Right atrium auricular region (tissue), 2 donors: ENCODE measurements at regions not wholly inside any gene's neighbourhood (a gene's known extent, or its start where the extent isn't known, plus 50 kb on each side); places are given as distances from the start of the nearest gene placed in this dataset.
A peak's percentile ranks its signal among the peaks of the same experiment; 100 is the strongest.

Experiments
- DNase-seq: peaks from one replicate; pipeline ENCODE4 v3.0.0-alpha.2; 2019; ENCODE audit warnings: low spot score
- H3K27ac ChIP-seq, 2 donors: fragments of 200-600 bp; sonication (generic); 1 replicate in 1 of 2; 2 replicates in 1 of 2; pipeline ENCODE4 v1.5.1; 2016 to 2019
- H3K27me3 ChIP-seq, 2 donors: fragments of 200-600 bp; sonication (generic); one replicate each; pipeline versions ENCODE4 v1.5.1 to v1.6.0; 2017 to 2019
- H3K36me3 ChIP-seq: fragments of 200-600 bp; sonication (generic); one replicate; pipeline ENCODE4 v1.5.1; 2016
- H3K4me1 ChIP-seq, 2 donors: fragments of 200-600 bp; sonication (generic); one replicate each; pipeline versions ENCODE4 v1.5.1 to v1.6.0; 2017 to 2019
- H3K4me3 ChIP-seq, 2 donors: fragments of 200-600 bp; sonication (generic); 1 replicate in 1 of 2; 2 replicates in 1 of 2; pipeline ENCODE4 v1.5.1; 2017 to 2019; ENCODE audit warnings: mild to moderate bottlenecking in 1 of 2, moderate library complexity in 1 of 2
- H3K9me3 ChIP-seq, 2 donors: fragments of 200-600 bp; sonication (generic); one replicate each; pipeline ENCODE4 v1.5.1; 2019
- CTCF ChIP-seq, 2 donors: fragments of 200-600 bp; sonication (generic); IDR thresholded peaks; one replicate each; pipeline ENCODE4 v1.5.1; 2019; ENCODE audit warnings: antibody characterized with exemption in 2 of 2

- Histone ChIP-seq H3K27me3 (no peaks in the 10 kb centered on the region), H3K4me1 (peaks cover 0 to 39% of the 10 kb centered on the region in 2 donors), H3K36me3 (no peaks in the 10 kb centered on the region), H3K27ac (peak overlapping the region in 1 of 2 donors; percentile 26), H3K9me3 (no peaks in the 10 kb centered on the region), H3K4me3 (no peak overlapping the region)
- DNase-seq = no peak
- no peak for TF ChIP-seq CTCF (IDR thresholded peaks at IDR 0.05)
Measured at GRCh38 chr10:43846968-43847367, 198.3 kb upstream of the ZNF32 start.

GRCh38 chr10:43846187-43846680, 197.6 kb upstream of the ZNF32 start:
- Histone ChIP-seq H3K27ac (peak overlapping the region; percentile 26 to 38), H3K4me1 (peaks cover 0 to 39% of the 10 kb centered on the region in 2 donors), H3K27me3 (no peaks in the 10 kb centered on the region), H3K36me3 (no peaks in the 10 kb centered on the region), H3K4me3 (no peak overlapping the region), H3K9me3 (no peaks in the 10 kb centered on the region)
- DNase-seq = peak; percentile 63
- no peak for TF ChIP-seq CTCF (IDR thresholded peaks at IDR 0.05)

- no peak overlapping the region for H3K27ac ChIP-seq
- no peak overlapping the region for H3K4me3 ChIP-seq
- no peak for TF ChIP-seq CTCF (IDR thresholded peaks at IDR 0.05)
- peaks cover 0 to 39% of the 10 kb centered on the region in 2 donors for H3K4me1 ChIP-seq
- H3K36me3 ChIP-seq = no peaks in the 10 kb centered on the region
- no peaks in the 10 kb centered on the region for H3K9me3 ChIP-seq
- H3K27me3 ChIP-seq = no peaks in the 10 kb centered on the region
- peak; percentile 55 for DNase-seq
Measured at GRCh38 chr10:43845121-43845520, 196.4 kb upstream of the ZNF32 start.

GRCh38 chr10:43844221-43844620, 195.5 kb upstream of the ZNF32 start:
- no peaks in the 10 kb centered on the region for H3K36me3 ChIP-seq
- no peak overlapping the region for H3K4me3 ChIP-seq
- peak overlapping the region in 1 of 2 donors; percentile 55 for H3K27ac ChIP-seq
- H3K27me3 ChIP-seq = no peaks in the 10 kb centered on the region
- DNase-seq = no peak
- H3K4me1 ChIP-seq = peaks cover 0 to 39% of the 10 kb centered on the region in 2 donors
- TF ChIP-seq CTCF (IDR thresholded peaks at IDR 0.05) = no peak
- no peaks in the 10 kb centered on the region for H3K9me3 ChIP-seq

GRCh38 chr10:43843321-43844101, 194.8 kb upstream of the ZNF32 start:
- Histone ChIP-seq H3K4me1 (peaks cover 0 to 39% of the 10 kb centered on the region in 2 donors), H3K27me3 (no peaks in the 10 kb centered on the region), H3K4me3 (no peak overlapping the region), H3K27ac (peak overlapping the region; percentile 11 to 55), H3K36me3 (no peaks in the 10 kb centered on the region), H3K9me3 (no peaks in the 10 kb centered on the region)
- no peak for TF ChIP-seq CTCF (IDR thresholded peaks at IDR 0.05)
- DNase-seq = peak; percentile 77
